ENCODE measurements at regions not wholly inside any gene's neighbourhood (a gene's known extent, or its start where the extent isn't known, plus 50 kb on each side); places are given as distances from the start of the nearest gene placed in this dataset.

GRCh38 chr4:24321616-24322015 is 262.7 kb downstream of the DHX15 start:
- H4K12ac ChIP-seq (ENCODE audit: low read depth, low read length): no peak overlapping the region
- H3K4me1 ChIP-seq (ENCODE audit: control insufficient read depth in 1 of 2, insufficient read depth in 2 of 2, low read length in 2 of 2): no peaks in the 10 kb centered on the region
- no peak overlapping the region for H2AFZ ChIP-seq (ENCODE audit: insufficient read depth, low read length, poor library complexity)
- no peak for DNase-seq
- WGBS (ENCODE audit: extremely low coverage, insufficient coverage, insufficient read length): no CpG with 5 or more reads among the region's 6 CpGs
- H4K91ac ChIP-seq (ENCODE audit: low read depth, low read length): no peak overlapping the region
- H3K4ac ChIP-seq (ENCODE audit: low read depth, low read length): no peak overlapping the region
- no peaks in the 10 kb centered on the region for H3K79me2 ChIP-seq (ENCODE audit: control insufficient read depth, insufficient read depth, low read length, poor library complexity)
- no peak overlapping the region for H3K9ac ChIP-seq (ENCODE audit: low read length)
- H3K27ac ChIP-seq (ENCODE audit: low read depth, low read length): no peak overlapping the region
- no peak overlapping the region for H2BK12ac ChIP-seq (ENCODE audit: low read length)
- no peak overlapping the region for H3K23ac ChIP-seq (ENCODE audit: low read length)
- no peak overlapping the region for H2BK5ac ChIP-seq (ENCODE audit: low read depth, low read length, poor library complexity)
- no peak overlapping the region for H3K18ac ChIP-seq (ENCODE audit: low read length)
- H4K8ac ChIP-seq (ENCODE audit: low read depth, low read length): no peak overlapping the region
- H2AK5ac ChIP-seq (ENCODE audit: low read length): no peak overlapping the region
- H3K4me3 ChIP-seq (ENCODE audit: low read depth, low read length): no peak overlapping the region
- no peak overlapping the region for H2BK120ac ChIP-seq (ENCODE audit: insufficient read depth, low read length, poor library complexity)
- H3K36me3 ChIP-seq (ENCODE audit: control insufficient read depth in 1 of 2, insufficient read depth in 2 of 2, low read length in 2 of 2): no peaks in the 10 kb centered on the region
- no peak overlapping the region for H3K4me2 ChIP-seq (ENCODE audit: low read length)
- no peaks in the 10 kb centered on the region for H3K27me3 ChIP-seq (ENCODE audit: insufficient read depth, low read length)
- H3K79me1 ChIP-seq (ENCODE audit: low read length): no peaks in the 10 kb centered on the region
- H3K9me3 ChIP-seq (ENCODE audit: insufficient read depth, low read depth, low read length): peaks cover 2% of the 10 kb centered on the region
- no peak overlapping the region for H3K14ac ChIP-seq (ENCODE audit: low read length)

- no peak overlapping the region for H4K12ac ChIP-seq (ENCODE audit: low read depth, low read length)
- H2BK5ac ChIP-seq (ENCODE audit: low read depth, low read length, poor library complexity): no peak overlapping the region
- H3K18ac ChIP-seq (ENCODE audit: low read length): no peak overlapping the region
- no peak overlapping the region for H3K4me3 ChIP-seq (ENCODE audit: low read depth, low read length)
- no peak overlapping the region for H3K4me2 ChIP-seq (ENCODE audit: low read length)
- no peak overlapping the region for H2BK120ac ChIP-seq (ENCODE audit: insufficient read depth, low read length, poor library complexity)
- no peak overlapping the region for H2AK5ac ChIP-seq (ENCODE audit: low read length)
- H3K79me2 ChIP-seq (ENCODE audit: control insufficient read depth, insufficient read depth, low read length, poor library complexity): no peaks in the 10 kb centered on the region
- DNase-seq: no peak
- no peak overlapping the region for H2BK12ac ChIP-seq (ENCODE audit: low read length)
- H3K36me3 ChIP-seq (ENCODE audit: control insufficient read depth in 1 of 2, insufficient read depth in 2 of 2, low read length in 2 of 2): no peaks in the 10 kb centered on the region
- no peak overlapping the region for H3K14ac ChIP-seq (ENCODE audit: low read length)
- H3K27me3 ChIP-seq (ENCODE audit: insufficient read depth, low read length): no peaks in the 10 kb centered on the region
- H3K27ac ChIP-seq (ENCODE audit: low read depth, low read length): no peak overlapping the region
- no peak overlapping the region for H4K8ac ChIP-seq (ENCODE audit: low read depth, low read length)
- no peaks in the 10 kb centered on the region for H3K79me1 ChIP-seq (ENCODE audit: low read length)
- no peak overlapping the region for H2AFZ ChIP-seq (ENCODE audit: insufficient read depth, low read length, poor library complexity)
- no peak overlapping the region for H4K91ac ChIP-seq (ENCODE audit: low read depth, low read length)
- H3K9ac ChIP-seq (ENCODE audit: low read length): no peak overlapping the region
- peaks cover 2% of the 10 kb centered on the region for H3K9me3 ChIP-seq (ENCODE audit: insufficient read depth, low read depth, low read length)
- WGBS (ENCODE audit: extremely low coverage, insufficient coverage, insufficient read length): no CpG with 5 or more reads among the region's 6 CpGs
- H3K4me1 ChIP-seq (ENCODE audit: control insufficient read depth in 1 of 2, insufficient read depth in 2 of 2, low read length in 2 of 2): no peaks in the 10 kb centered on the region
- no peak overlapping the region for H3K4ac ChIP-seq (ENCODE audit: low read depth, low read length)
- no peak overlapping the region for H3K23ac ChIP-seq (ENCODE audit: low read length)
Measured at GRCh38 chr4:24321131-24321530, 263.2 kb downstream of the DHX15 start.

- no CpG with 5 or more reads among the region's 5 CpGs for WGBS (ENCODE audit: extremely low coverage, insufficient coverage, insufficient read length)
- Histone ChIP-seq H2BK12ac (ENCODE audit: low read length) (no peak overlapping the region), H3K4me1 (ENCODE audit: control insufficient read depth in 1 of 2, insufficient read depth in 2 of 2, low read length in 2 of 2) (no peaks in the 10 kb centered on the region), H3K9ac (ENCODE audit: low read length) (no peak overlapping the region), H2BK5ac (ENCODE audit: low read depth, low read length, poor library complexity) (no peak overlapping the region), H2AK5ac (ENCODE audit: low read length) (no peak overlapping the region), H3K36me3 (ENCODE audit: control insufficient read depth in 1 of 2, insufficient read depth in 2 of 2, low read length in 2 of 2) (no peaks in the 10 kb centered on the region), H4K8ac (ENCODE audit: low read depth, low read length) (no peak overlapping the region), H3K79me2 (ENCODE audit: control insufficient read depth, insufficient read depth, low read length, poor library complexity) (no peaks in the 10 kb centered on the region), H3K4ac (ENCODE audit: low read depth, low read length) (no peak overlapping the region), H3K4me2 (ENCODE audit: low read length) (no peak overlapping the region), H4K12ac (ENCODE audit: low read depth, low read length) (no peak overlapping the region), H2BK120ac (ENCODE audit: insufficient read depth, low read length, poor library complexity) (no peak overlapping the region), H2AFZ (ENCODE audit: insufficient read depth, low read length, poor library complexity) (no peak overlapping the region), H3K79me1 (ENCODE audit: low read length) (no peaks in the 10 kb centered on the region), H3K9me3 (ENCODE audit: insufficient read depth, low read depth, low read length) (peaks cover 2% of the 10 kb centered on the region), H3K14ac (ENCODE audit: low read length) (no peak overlapping the region), H3K18ac (ENCODE audit: low read length) (no peak overlapping the region), H3K27me3 (ENCODE audit: insufficient read depth, low read length) (no peaks in the 10 kb centered on the region), H3K27ac (ENCODE audit: low read depth, low read length) (no peak overlapping the region), H3K4me3 (ENCODE audit: low read depth, low read length) (no peak overlapping the region), H4K91ac (ENCODE audit: low read depth, low read length) (no peak overlapping the region), H3K23ac (ENCODE audit: low read length) (no peak overlapping the region)
- no peak for DNase-seq
Measured at GRCh38 chr4:24319387-24319786, 265.0 kb downstream of the DHX15 start.

- WGBS (ENCODE audit: extremely low coverage, insufficient coverage, insufficient read length): no CpG with 5 or more reads among the region's 1 CpG
Measured at GRCh38 chr4:24315056-24315455, 269.3 kb downstream of the DHX15 start.

More at GRCh38 chr4:24315056-24315455, 269.3 kb downstream of the DHX15 start:
- Histone ChIP-seq H3K79me1 (ENCODE audit: low read length) (no peaks in the 10 kb centered on the region), H3K79me2 (ENCODE audit: control insufficient read depth, insufficient read depth, low read length, poor library complexity) (no peaks in the 10 kb centered on the region), H2BK12ac (ENCODE audit: low read length) (no peak overlapping the region), H3K4me1 (ENCODE audit: control insufficient read depth in 1 of 2, insufficient read depth in 2 of 2, low read length in 2 of 2) (no peaks in the 10 kb centered on the region), H4K8ac (ENCODE audit: low read depth, low read length) (no peak overlapping the region), H4K12ac (ENCODE audit: low read depth, low read length) (no peak overlapping the region), H2AFZ (ENCODE audit: insufficient read depth, low read length, poor library complexity) (no peak overlapping the region), H3K4me2 (ENCODE audit: low read length) (no peak overlapping the region), H3K27ac (ENCODE audit: low read depth, low read length) (no peak overlapping the region), H4K91ac (ENCODE audit: low read depth, low read length) (no peak overlapping the region), H3K9ac (ENCODE audit: low read length) (no peak overlapping the region), H3K23ac (ENCODE audit: low read length) (no peak overlapping the region), H3K18ac (ENCODE audit: low read length) (no peak overlapping the region), H3K9me3 (ENCODE audit: insufficient read depth, low read depth, low read length) (peaks cover 2% of the 10 kb centered on the region), H3K36me3 (ENCODE audit: control insufficient read depth in 1 of 2, insufficient read depth in 2 of 2, low read length in 2 of 2) (no peaks in the 10 kb centered on the region), H3K14ac (ENCODE audit: low read length) (no peak overlapping the region), H2AK5ac (ENCODE audit: low read length) (no peak overlapping the region), H3K4me3 (ENCODE audit: low read depth, low read length) (no peak overlapping the region), H2BK120ac (ENCODE audit: insufficient read depth, low read length, poor library complexity) (no peak overlapping the region), H3K4ac (ENCODE audit: low read depth, low read length) (no peak overlapping the region), H3K27me3 (ENCODE audit: insufficient read depth, low read length) (no peaks in the 10 kb centered on the region), H2BK5ac (ENCODE audit: low read depth, low read length, poor library complexity) (no peak overlapping the region)
- DNase-seq: no peak
